GM10248 (cell line): ENCODE measurements at regions not wholly inside any gene's neighbourhood (a gene's known extent, or its start where the extent isn't known, plus 50 kb on each side); places are given as distances from the start of the nearest gene placed in this dataset.
"Not testable (repeated sequence)": the region's sequence is repeated elsewhere in the genome, so short reads cannot be mapped to it uniquely, and the experiment has no call there.

ENCODE experiments used
- CTCF ChIA-PET: fragments of 300-600 bp; sonication (Branson Sonifier 250); formaldehyde crosslinking; extraction: SDS; loops from one replicate; lab custom pipeline; 2021; ENCODE audit warnings: antibody characterized with exemption; lab: Yijun Ruan, JAX
- POLR2A ChIA-PET: fragments of 350-650 bp; sonication (Branson Sonifier 250); formaldehyde crosslinking; extraction: SDS; loops from one replicate; lab custom pipeline; 2020; ENCODE audit warnings: antibody characterized with exemption; lab: Yijun Ruan, JAX
- DNase-seq: peaks from one replicate; pipeline ENCODE4 v3.0.0; 2012; ENCODE audit errors: extremely low spot score
- CTCF ChIP-seq: IDR thresholded peaks from 2 replicates; pipeline ENCODE4 v1.5.1; 2012; ENCODE audit warnings: mild to moderate bottlenecking, low read depth; ENCODE audit errors: extremely low read depth, missing control alignments, control extremely low read depth

GRCh38 chr2:117330641-117331040, 483.9 kb upstream of the DDX18 start:
- TF ChIP-seq CTCF = no peak
- no peak for DNase-seq
- ChIA-PET POLR2A (no interaction called here), CTCF (no interaction called here)

- ChIA-PET POLR2A (no interaction called here), CTCF (no interaction called here)
- no peak for DNase-seq
- TF ChIP-seq CTCF = no peak
Measured at GRCh38 chr2:117335967-117336366, 478.5 kb upstream of the DDX18 start.

- ChIA-PET CTCF (no interaction called here), POLR2A (no interaction called here)
- no peak for DNase-seq
- TF ChIP-seq CTCF = no peak
Measured at GRCh38 chr2:117336496-117336895, 478.0 kb upstream of the DDX18 start.

GRCh38 chr2:117337981-117338380, 476.5 kb upstream of the DDX18 start:
- CTCF ChIA-PET, POLR2A ChIA-PET, DNase-seq: not testable (repeated sequence)

- POLR2A ChIA-PET = no interaction called here
- CTCF ChIA-PET = no interaction called here
- DNase-seq = no peak
- no peak for TF ChIP-seq CTCF
Measured at GRCh38 chr2:117339980-117340379, 474.5 kb upstream of the DDX18 start.

GRCh38 chr2:117341690-117342089, 472.8 kb upstream of the DDX18 start:
- CTCF ChIA-PET = no interaction called here

GRCh38 chr2:117342415-117342814, 472.1 kb upstream of the DDX18 start:
- ChIA-PET POLR2A (no interaction called here), CTCF (no interaction called here)
- DNase-seq = no peak
- TF ChIP-seq CTCF = no peak

More at GRCh38 chr2:117341690-117342089, 472.8 kb upstream of the DDX18 start:
- POLR2A ChIA-PET = no interaction called here
- no peak for TF ChIP-seq CTCF
- no peak for DNase-seq
